Activated naive CD8-positive, alpha-beta T cell (primary cell): ENCODE measurements at regions not wholly inside any gene's neighbourhood (a gene's known extent, or its start where the extent isn't known, plus 50 kb on each side); places are given as distances from the start of the nearest gene placed in this dataset.

Source experiments
- H3K27ac Mint-ChIP-seq: one replicate; pipeline ENCODE4 v1.8.0; 2021; ENCODE audit warnings: mixed read lengths
- H3K27me3 Mint-ChIP-seq: one replicate; pipeline ENCODE4 v1.8.0; 2021; ENCODE audit warnings: mixed read lengths
- H3K36me3 Mint-ChIP-seq: one replicate; pipeline ENCODE4 v1.8.0; 2021; ENCODE audit warnings: mixed read lengths
- H3K4me1 Mint-ChIP-seq: one replicate; pipeline ENCODE4 v1.8.0; 2021; ENCODE audit warnings: low read depth, mixed read lengths
- H3K4me3 Mint-ChIP-seq: one replicate; pipeline ENCODE4 v1.8.0; 2021; ENCODE audit warnings: mild to moderate bottlenecking, mixed read lengths
- H3K9me3 Mint-ChIP-seq: one replicate; pipeline ENCODE4 v1.8.0; 2021; ENCODE audit warnings: low read depth, mixed read lengths

DNA sequence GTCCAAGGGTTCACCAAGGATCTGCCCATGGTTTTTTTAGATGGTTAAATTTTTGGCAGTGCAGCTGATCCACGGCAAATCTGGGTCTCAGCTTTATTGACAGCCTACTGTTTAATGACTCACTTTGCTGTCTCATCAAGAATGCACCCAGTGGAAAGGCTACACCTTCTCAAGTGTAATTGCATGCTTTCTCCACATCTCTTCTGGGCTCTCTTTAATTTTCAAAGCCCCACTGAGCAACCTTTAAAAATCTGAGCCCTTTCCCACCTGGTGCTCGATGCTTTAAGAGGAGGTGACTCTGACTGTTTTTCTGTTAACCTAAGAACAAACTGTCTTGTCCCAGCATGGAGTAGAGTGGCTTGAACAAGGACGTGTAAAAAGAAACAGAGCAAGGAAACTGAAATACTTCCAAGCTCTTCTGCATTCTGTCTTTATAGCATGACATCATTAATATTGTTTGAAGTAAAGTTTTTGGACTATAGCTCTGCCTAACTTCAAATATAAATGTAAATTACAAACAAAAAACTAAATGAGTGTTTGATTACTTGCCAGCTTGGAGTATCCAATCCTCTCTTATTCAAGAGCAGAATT, 214.2 kb upstream of the KRR1 start:
- Mint-ChIP-seq H3K27me3 (no peaks in the 10 kb centered on the region), H3K4me1 (peaks cover 17% of the 10 kb centered on the region), H3K9me3 (no peaks in the 10 kb centered on the region), H3K4me3 (no peak overlapping the region), H3K36me3 (peaks cover 3% of the 10 kb centered on the region), H3K27ac (no peak overlapping the region)

DNA sequence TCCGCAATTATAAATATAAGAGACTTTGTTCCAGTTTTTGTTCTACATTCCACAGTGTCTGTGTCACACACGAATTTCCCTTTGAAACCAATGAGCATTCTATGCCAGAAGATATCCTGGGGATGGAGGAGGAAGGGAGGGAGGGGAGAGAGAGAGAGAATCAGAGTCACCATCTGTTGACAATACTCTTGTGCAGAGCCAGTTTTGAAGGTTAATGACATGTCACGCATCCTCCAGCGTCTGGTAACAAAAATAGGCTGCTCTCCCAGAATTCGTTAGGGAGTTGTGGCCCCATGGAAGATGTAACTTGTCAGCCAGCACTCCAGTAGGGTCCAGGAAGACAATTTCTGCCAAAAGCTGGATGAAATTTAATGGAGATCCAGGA, 213.5 kb upstream of the KRR1 start:
- H3K36me3 Mint-ChIP-seq, result peaks cover 3% of the 10 kb centered on the region
- no peaks in the 10 kb centered on the region for H3K9me3 Mint-ChIP-seq
- no peaks in the 10 kb centered on the region for H3K27me3 Mint-ChIP-seq
- peaks cover 17% of the 10 kb centered on the region for H3K4me1 Mint-ChIP-seq
- no peak overlapping the region for H3K27ac Mint-ChIP-seq
- no peak overlapping the region for H3K4me3 Mint-ChIP-seq

DNA sequence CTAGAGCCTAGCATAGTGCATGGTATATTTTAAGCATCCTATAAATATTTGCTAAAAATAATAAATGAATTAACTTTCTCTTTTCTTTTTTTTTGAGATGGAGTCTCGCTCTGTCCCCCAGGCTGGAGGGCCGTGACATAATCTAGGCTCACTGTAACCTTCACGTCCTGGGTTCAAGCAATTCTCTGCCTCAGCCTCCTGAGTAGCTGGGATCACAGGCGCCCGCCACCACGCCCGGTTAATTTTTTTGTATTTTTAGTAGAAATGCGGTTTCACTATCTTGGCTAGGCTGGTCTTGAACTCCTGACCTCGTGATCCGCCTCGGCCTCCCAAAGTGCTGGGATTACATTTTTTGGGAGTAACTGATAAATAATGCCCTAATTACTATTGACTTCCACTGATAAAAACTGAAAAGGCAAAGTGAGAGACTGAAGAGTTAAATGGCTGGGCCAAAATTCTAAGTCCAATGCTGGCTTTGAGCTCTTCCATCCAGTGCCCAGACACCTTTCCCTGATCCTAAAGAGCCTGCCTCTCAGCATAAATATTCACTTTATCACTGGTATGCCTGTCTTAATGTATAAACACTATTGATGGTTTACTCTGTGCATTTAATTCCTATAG, 213.0 kb upstream of the KRR1 start:
- H3K4me3 Mint-ChIP-seq, result no peak overlapping the region
- no peaks in the 10 kb centered on the region for H3K9me3 Mint-ChIP-seq
- H3K4me1 Mint-ChIP-seq, result peaks cover 17% of the 10 kb centered on the region
- no peaks in the 10 kb centered on the region for H3K27me3 Mint-ChIP-seq
- peaks cover 3% of the 10 kb centered on the region for H3K36me3 Mint-ChIP-seq
- no peak overlapping the region for H3K27ac Mint-ChIP-seq

DNA sequence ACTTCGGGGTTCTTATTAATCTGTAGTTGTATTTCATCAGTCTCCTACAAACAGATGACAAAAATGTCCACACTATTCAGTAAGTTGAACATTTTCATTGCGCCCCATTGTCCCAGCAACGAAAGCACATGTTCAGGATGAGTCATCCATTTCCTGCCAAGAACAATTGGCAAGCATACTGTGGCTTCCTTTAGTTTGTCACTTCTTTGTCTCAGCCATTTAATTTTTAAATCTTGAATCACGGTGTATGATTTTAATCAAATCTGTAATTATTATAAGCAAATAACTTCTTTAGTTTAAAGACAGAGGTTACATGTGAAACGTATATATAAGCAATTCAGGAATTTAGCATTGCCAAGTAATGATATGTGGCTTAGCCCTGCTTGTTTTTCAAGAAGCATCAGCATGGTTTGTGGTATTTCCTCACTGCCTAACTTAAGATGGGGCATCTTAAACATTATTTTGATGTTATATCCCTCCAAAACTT, 211.3 kb upstream of the KRR1 start:
- Mint-ChIP-seq H3K4me3 (peak overlapping the region; percentile 30), H3K36me3 (peaks cover 3% of the 10 kb centered on the region), H3K4me1 (peaks cover 17% of the 10 kb centered on the region), H3K27me3 (no peaks in the 10 kb centered on the region), H3K9me3 (no peaks in the 10 kb centered on the region), H3K27ac (peak overlapping the region; percentile 91)

DNA sequence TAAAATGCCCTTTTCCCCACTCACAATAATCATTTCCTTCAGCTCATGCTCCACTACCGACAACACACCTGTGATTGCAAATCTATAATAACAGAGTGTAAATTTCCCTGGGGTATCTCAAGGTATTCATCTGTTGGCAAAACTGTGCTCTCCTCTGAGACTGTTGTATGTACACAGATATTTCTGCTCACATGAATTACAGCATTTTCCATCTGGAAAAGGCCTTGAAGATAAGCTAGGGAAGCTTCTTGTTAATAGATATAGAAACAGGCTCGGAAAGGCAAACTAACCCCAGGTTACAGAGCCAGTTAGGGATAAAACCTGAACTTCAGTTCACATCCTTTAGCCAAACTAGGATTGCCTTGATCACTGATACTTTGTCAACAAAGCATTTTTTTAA, 210.4 kb upstream of the KRR1 start:
- Mint-ChIP-seq H3K9me3 (no peaks in the 10 kb centered on the region), H3K36me3 (peaks cover 3% of the 10 kb centered on the region), H3K4me1 (peaks cover 17% of the 10 kb centered on the region), H3K27ac (no peak overlapping the region), H3K4me3 (no peak overlapping the region), H3K27me3 (no peaks in the 10 kb centered on the region)

DNA sequence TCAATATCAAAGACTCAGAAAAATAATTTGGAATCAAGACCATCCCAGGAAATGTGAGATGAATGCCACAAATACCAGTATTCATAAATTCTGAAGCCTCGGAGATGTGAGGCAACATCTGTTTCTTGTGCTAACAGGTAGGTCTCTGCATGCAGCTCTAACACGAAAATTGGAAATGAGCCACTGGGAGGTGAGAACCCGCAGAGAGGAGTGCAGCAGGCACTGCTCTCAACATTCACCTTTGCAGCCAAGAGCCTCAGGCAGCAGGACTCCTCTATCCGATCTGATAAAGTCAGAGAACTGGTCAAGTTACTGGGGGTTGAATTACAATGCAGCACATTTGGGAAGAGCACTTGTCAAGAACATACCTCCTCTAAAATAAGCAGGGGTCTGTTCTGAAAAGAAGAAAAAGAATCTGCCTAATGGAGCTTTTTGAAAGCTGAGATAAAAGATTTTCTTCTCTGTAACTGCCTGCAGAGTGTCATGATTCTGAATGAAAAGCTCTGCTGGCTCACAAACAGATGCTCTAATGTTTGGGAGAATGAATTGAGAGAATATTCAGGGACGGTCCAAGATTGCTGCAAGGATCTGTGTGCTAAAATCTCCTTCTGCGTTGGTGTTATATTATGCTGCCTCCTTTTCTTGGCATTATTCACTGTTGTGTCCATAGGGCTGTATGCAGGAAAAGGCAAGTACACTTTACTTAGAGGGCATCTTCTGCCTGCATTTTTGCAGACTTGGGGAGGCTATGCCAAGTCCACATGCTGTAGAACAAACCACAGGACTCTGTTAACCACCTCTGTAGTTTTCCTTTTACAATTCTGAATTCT, 209.6 kb upstream of the KRR1 start:
- H3K4me1 Mint-ChIP-seq, result peaks cover 17% of the 10 kb centered on the region
- H3K9me3 Mint-ChIP-seq, result no peaks in the 10 kb centered on the region
- H3K27ac Mint-ChIP-seq, result no peak overlapping the region
- H3K4me3 Mint-ChIP-seq, result no peak overlapping the region
- H3K36me3 Mint-ChIP-seq, result peaks cover 3% of the 10 kb centered on the region
- H3K27me3 Mint-ChIP-seq, result no peaks in the 10 kb centered on the region

DNA sequence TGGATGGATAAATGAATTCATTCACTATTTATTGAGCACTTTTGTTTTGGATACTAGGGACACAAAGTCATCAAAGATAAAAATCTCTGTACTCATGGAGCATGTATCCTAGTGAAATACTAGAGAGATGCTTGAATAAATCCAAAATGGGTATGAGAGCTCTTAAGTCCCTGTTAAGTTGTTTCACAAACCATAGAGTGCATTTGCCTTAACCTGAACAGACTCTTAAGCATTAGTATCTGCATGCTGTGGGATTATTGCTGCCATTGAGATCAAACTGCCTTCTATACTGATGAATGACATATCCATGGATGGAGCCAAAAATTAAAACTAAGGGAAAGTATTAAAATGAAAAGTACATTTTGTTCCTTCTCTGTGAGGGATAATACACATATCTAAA, 206.5 kb upstream of the KRR1 start:
- H3K27ac Mint-ChIP-seq, result no peak overlapping the region
- H3K27me3 Mint-ChIP-seq, result no peaks in the 10 kb centered on the region
- no peaks in the 10 kb centered on the region for H3K9me3 Mint-ChIP-seq
- H3K36me3 Mint-ChIP-seq, result peaks cover 3% of the 10 kb centered on the region
- peaks cover 17% of the 10 kb centered on the region for H3K4me1 Mint-ChIP-seq
- no peak overlapping the region for H3K4me3 Mint-ChIP-seq

DNA sequence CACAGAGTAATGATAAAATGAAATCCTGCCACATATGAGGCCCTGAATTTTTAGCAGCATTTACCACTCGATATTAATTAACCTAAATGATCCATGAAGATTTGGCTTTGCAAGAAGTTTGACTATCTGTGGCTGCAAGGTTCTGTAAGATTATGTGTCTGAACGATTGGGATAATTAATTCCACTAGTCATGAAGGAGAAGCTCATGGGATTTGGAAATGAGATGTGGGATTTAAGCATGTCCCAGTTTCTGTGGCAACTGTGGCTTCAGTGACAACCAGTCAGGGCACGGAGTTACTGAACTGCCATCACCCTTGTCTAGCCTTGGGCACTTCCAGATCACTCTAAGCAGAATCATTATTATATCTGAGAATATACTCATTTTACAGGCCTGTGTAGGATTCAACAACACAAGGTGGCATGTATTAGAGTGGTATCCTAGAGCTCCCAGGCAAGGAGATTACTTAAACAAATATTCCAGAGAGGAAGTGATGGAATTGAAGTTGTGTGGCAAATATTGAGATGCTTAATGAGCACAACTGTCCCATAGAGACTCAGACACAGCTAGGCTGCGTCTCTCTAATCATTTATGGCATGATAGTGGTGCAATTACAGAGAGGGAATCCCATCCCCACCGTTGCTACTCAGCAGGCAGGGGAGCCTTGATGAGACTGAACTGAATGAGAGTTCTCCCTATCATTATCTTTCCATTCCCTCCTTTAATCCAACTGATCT, 205.0 kb upstream of the KRR1 start:
- Mint-ChIP-seq H3K27ac (no peak overlapping the region), H3K36me3 (no peaks in the 10 kb centered on the region), H3K4me1 (peaks cover 8% of the 10 kb centered on the region), H3K27me3 (no peaks in the 10 kb centered on the region), H3K4me3 (no peak overlapping the region), H3K9me3 (no peaks in the 10 kb centered on the region)

DNA sequence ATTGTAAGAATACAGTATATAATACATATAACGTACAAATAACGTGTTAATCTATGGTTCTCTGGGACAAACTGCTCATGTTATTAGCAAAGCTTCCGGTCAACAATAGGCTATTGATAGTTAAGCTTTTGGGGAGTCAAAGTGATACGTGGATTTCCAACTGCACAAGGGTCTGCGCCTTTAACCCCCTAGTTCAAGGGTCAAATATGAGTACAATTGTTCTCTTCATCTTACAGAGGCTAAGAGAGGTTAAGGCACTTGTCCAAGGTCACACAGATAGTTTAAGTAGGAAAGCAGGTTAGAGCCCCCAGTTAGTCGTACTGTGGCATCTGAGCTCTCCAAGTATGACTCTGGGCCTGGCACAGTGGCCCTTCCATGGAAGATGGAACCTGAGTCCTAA, 204.3 kb upstream of the KRR1 start:
- H3K9me3 Mint-ChIP-seq, result no peaks in the 10 kb centered on the region
- no peak overlapping the region for H3K4me3 Mint-ChIP-seq
- no peaks in the 10 kb centered on the region for H3K36me3 Mint-ChIP-seq
- H3K4me1 Mint-ChIP-seq, result peaks cover 8% of the 10 kb centered on the region
- no peaks in the 10 kb centered on the region for H3K27me3 Mint-ChIP-seq
- no peak overlapping the region for H3K27ac Mint-ChIP-seq

DNA sequence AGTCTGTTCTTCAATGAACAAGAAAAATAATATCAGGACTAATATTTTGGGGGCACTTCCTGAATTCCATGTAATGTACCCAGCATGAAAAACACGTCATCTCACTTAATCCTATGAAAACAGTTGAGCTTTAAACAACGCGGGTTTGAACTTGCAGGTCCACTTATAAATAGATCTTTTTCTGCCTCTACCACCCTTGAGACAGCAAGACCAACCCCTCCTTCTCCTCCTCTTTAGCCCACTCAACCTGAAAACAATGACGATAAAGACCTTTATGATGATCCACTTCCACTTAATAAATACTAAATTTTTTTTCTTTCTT, 203.9 kb upstream of the KRR1 start:
- Mint-ChIP-seq H3K27me3 (no peaks in the 10 kb centered on the region), H3K27ac (no peak overlapping the region), H3K9me3 (no peaks in the 10 kb centered on the region)

DNA sequence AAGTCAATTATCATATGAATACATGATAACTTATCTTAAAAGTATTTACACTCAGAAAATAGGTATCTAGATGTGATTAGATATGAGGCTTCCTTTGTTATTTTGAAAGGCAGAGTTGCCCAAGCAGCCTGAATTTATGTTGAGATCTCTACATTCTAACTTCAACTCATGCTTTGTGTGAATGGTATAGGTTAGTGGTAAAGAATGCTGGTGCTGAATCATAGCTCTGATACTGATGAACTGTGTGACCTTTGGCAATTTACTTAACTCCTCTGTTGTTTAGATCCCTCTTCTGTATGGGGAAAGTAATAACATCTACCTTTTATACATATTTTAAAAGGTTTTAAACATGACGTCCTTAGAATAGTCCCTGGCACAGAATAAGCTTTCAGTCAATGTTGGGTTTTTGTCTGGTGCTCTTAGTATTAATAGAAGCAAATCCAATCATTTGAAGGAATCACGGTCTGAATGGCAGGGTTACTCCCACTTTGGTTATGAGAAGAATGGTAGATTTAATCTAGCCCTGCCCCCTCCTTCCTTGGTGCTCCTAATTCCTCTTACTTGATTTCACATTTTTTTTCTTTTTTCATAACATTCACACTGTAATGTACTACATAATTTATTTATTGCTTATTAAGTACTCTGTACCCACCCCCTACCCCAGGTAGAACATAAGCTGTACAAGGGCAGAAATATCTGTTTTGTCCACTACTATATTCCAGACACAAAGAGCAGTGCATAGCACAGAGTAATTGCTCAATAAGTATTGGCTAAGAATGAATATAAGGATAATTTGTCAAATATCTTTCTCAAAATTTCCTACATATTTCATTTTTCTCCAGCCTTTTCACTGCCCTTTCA, 203.3 kb upstream of the KRR1 start:
- no peak overlapping the region for H3K4me3 Mint-ChIP-seq
- no peaks in the 10 kb centered on the region for H3K27me3 Mint-ChIP-seq
- no peaks in the 10 kb centered on the region for H3K9me3 Mint-ChIP-seq
- no peaks in the 10 kb centered on the region for H3K36me3 Mint-ChIP-seq
- peaks cover 8% of the 10 kb centered on the region for H3K4me1 Mint-ChIP-seq
- H3K27ac Mint-ChIP-seq, result no peak overlapping the region

More for the DNA sequence above, 203.9 kb upstream of the KRR1 start:
- H3K4me1 Mint-ChIP-seq, result peaks cover 8% of the 10 kb centered on the region
- H3K36me3 Mint-ChIP-seq, result no peaks in the 10 kb centered on the region
- no peak overlapping the region for H3K4me3 Mint-ChIP-seq

DNA sequence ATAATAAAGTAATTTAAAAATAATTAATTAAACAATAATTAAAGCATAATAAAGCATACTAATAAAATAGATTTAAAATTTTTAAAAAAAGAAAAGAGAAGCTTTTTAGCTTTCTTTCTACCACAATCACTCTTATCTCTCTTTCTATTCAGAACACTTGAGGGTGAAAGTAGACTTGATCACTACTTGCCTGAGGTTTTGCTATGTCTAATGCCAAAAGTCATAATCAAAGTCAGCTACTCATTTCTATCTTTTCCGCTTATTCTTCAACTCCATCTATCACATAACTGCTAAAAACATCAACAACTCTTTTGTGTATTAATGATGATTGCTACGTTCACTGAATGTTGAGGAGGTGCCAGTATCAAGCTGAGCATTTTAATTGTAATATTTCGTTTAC, 202.0 kb upstream of the KRR1 start:
- Mint-ChIP-seq H3K4me1 (peaks cover 8% of the 10 kb centered on the region), H3K4me3 (no peak overlapping the region), H3K9me3 (no peaks in the 10 kb centered on the region), H3K27ac (no peak overlapping the region), H3K27me3 (no peaks in the 10 kb centered on the region), H3K36me3 (no peaks in the 10 kb centered on the region)

DNA sequence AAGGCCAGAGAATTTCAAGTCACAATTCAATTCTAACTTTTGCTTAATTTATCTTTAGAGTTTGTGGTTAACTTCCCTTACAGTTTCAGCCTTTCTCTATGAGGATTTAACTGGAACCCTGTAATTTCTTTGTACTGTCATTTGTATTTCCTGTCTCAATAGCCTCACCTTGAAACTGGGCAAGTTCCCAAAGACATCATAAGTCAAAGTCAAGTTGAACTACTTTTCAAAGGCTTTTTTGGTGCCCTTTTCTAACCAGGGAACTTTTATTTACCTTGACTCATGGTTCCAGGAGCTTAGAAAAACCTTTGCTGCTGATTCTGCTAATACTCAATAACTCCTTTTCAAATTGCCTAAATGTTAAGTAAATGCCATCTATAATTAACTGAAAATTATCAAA, 200.8 kb upstream of the KRR1 start:
- H3K9me3 Mint-ChIP-seq, result no peaks in the 10 kb centered on the region

DNA sequence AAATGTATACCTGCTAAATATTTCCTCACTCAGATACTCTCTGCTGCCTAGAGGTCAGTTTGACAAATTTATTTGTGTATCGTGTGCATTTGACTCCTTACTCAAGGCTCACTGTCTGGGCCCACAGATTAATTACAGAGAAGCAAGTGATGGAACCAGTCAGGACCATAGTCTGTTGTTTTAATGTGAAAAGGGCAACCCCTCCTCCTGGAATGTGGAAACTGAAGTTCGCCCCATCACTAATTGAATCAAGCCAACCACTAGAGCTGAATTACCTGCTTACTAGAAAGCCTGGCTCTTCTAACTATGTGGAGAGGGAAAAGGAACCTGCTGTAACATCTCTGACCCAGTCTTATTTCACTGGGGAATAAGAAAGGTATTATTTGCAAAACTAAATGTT, 199.9 kb upstream of the KRR1 start:
- Mint-ChIP-seq H3K27me3 (no peaks in the 10 kb centered on the region), H3K27ac (no peak overlapping the region), H3K4me3 (no peak overlapping the region)

More for the DNA sequence above, 200.8 kb upstream of the KRR1 start:
- Mint-ChIP-seq H3K4me1 (peaks cover 8% of the 10 kb centered on the region), H3K36me3 (no peaks in the 10 kb centered on the region), H3K27me3 (no peaks in the 10 kb centered on the region), H3K4me3 (no peak overlapping the region), H3K27ac (no peak overlapping the region)

More for the DNA sequence above, 199.9 kb upstream of the KRR1 start:
- Mint-ChIP-seq H3K4me1 (peaks cover 8% of the 10 kb centered on the region), H3K9me3 (no peaks in the 10 kb centered on the region), H3K36me3 (no peaks in the 10 kb centered on the region)
